H9 (cell line): ENCODE measurements at regions not wholly inside any gene's neighbourhood (a gene's known extent, or its start where the extent isn't known, plus 50 kb on each side); places are given as distances from the start of the nearest gene placed in this dataset.

Experiments
- DNase-seq: peaks from one replicate; pipeline ENCODE4 v3.0.0-alpha.2; 2017
- H2AFZ ChIP-seq: one replicate; pipeline ENCODE4 v1.6.1; 2013; ENCODE audit warnings: mild to moderate bottlenecking, low read length, control low read depth, moderate library complexity
- H2AK5ac ChIP-seq: 2 replicates; pipeline ENCODE4 v1.6.1; 2013; ENCODE audit warnings: low read length, control low read depth, mixed read lengths; ENCODE audit not compliant: insufficient read length
- H2BK120ac ChIP-seq: one replicate; pipeline ENCODE4 v1.6.1; 2013; ENCODE audit warnings: low read depth, mild to moderate bottlenecking, low read length, control low read depth, inconsistent platforms; ENCODE audit not compliant: poor library complexity, severe bottlenecking
- H2BK12ac ChIP-seq: 2 replicates; pipeline ENCODE4 v1.6.1; 2013; ENCODE audit warnings: low read length, control low read depth, mixed read lengths, low read depth; ENCODE audit not compliant: insufficient read length
- H2BK15ac ChIP-seq: 2 replicates; pipeline ENCODE4 v1.6.1; 2013; ENCODE audit warnings: low read depth, low read length, control low read depth
- H2BK20ac ChIP-seq: one replicate; pipeline ENCODE4 v1.6.1; 2013; ENCODE audit warnings: low read depth, mild to moderate bottlenecking, low read length, control low read depth, inconsistent platforms; ENCODE audit not compliant: poor library complexity, severe bottlenecking
- H2BK5ac ChIP-seq: 2 replicates; pipeline ENCODE4 v1.6.1; 2013; ENCODE audit warnings: low read length, control low read depth, mixed read lengths; ENCODE audit not compliant: insufficient read length
- H3K14ac ChIP-seq: 2 replicates; pipeline ENCODE4 v1.6.1; 2013; ENCODE audit warnings: low read length, control low read depth; ENCODE audit not compliant: insufficient read depth
- H3K18ac ChIP-seq: 2 replicates; pipeline ENCODE4 v1.6.1; 2013; ENCODE audit warnings: low read depth, mild to moderate bottlenecking, mixed read lengths, low read length, control low read depth; ENCODE audit not compliant: insufficient read length
- H3K23ac ChIP-seq: 2 replicates; pipeline ENCODE4 v1.6.1; 2013; ENCODE audit warnings: low read length, control low read depth, mixed read lengths, low read depth; ENCODE audit not compliant: insufficient read length
- H3K23me2 ChIP-seq: 2 replicates; pipeline ENCODE4 v1.6.1; 2013; ENCODE audit warnings: low read depth, mild to moderate bottlenecking, mixed read lengths, low read length, control low read depth; ENCODE audit not compliant: insufficient read length, poor library complexity, severe bottlenecking
- H3K27ac ChIP-seq: 2 replicates; pipeline ENCODE4 v1.5.1; 2013; ENCODE audit warnings: low read length, control low read depth, mixed read lengths, low read depth; ENCODE audit not compliant: insufficient read length
- H3K27me3 ChIP-seq: 2 replicates; pipeline ENCODE4 v1.6.1; 2013; ENCODE audit warnings: low read length, control low read depth, inconsistent platforms; ENCODE audit not compliant: insufficient read depth
- H3K4ac ChIP-seq: 2 replicates; pipeline ENCODE4 v1.6.1; 2013; ENCODE audit warnings: low read depth, mild to moderate bottlenecking, control low read depth, inconsistent platforms, low read length, moderate library complexity
- H3K4me1 ChIP-seq: 2 replicates; pipeline ENCODE4 v1.6.1; 2013; ENCODE audit warnings: low read length, control low read depth, inconsistent platforms; ENCODE audit not compliant: insufficient read depth
- H3K4me2 ChIP-seq: 2 replicates; pipeline ENCODE4 v1.6.1; 2013; ENCODE audit warnings: low read length, control low read depth, mixed read lengths; ENCODE audit not compliant: insufficient read length, insufficient read depth
- H3K56ac ChIP-seq: 2 replicates; pipeline ENCODE4 v1.6.1; 2013; ENCODE audit warnings: low read depth, mild to moderate bottlenecking, mixed read lengths, low read length, control low read depth; ENCODE audit not compliant: insufficient read length
- H3K79me1 ChIP-seq: 2 replicates; pipeline ENCODE4 v1.6.1; 2013; ENCODE audit warnings: low read depth, mild to moderate bottlenecking, moderate library complexity, low read length, control low read depth, inconsistent platforms; ENCODE audit not compliant: insufficient read depth, poor library complexity, severe bottlenecking
- H3K79me2 ChIP-seq: 2 replicates; pipeline ENCODE4 v1.6.1; 2013; ENCODE audit warnings: low read length, control low read depth, inconsistent platforms; ENCODE audit not compliant: insufficient read depth
- H3K9ac ChIP-seq: 2 replicates; pipeline ENCODE4 v1.6.1; 2013; ENCODE audit warnings: low read length, control low read depth, mixed read lengths; ENCODE audit not compliant: insufficient read length; ENCODE audit errors: extremely low read depth
- H3K9me3 ChIP-seq: one replicate; pipeline ENCODE4 v1.6.1; 2013; ENCODE audit warnings: low read depth, low read length, inconsistent platforms; ENCODE audit not compliant: control insufficient read depth
- H3T11ph ChIP-seq: one replicate; pipeline ENCODE4 v1.6.1; 2013; ENCODE audit warnings: mild to moderate bottlenecking, low read length, control low read depth, inconsistent platforms
- H4K20me1 ChIP-seq: one replicate; pipeline ENCODE4 v1.6.1; 2013; ENCODE audit not compliant: control insufficient read depth, insufficient read length, insufficient read depth
- H4K5ac ChIP-seq: 2 replicates; pipeline ENCODE4 v1.6.1; 2013; ENCODE audit warnings: low read depth, mild to moderate bottlenecking, mixed read lengths, low read length, control low read depth; ENCODE audit not compliant: insufficient read length
- H4K8ac ChIP-seq: replicated peaks from 2 replicates; pipeline ENCODE4 v1.6.1; 2013; ENCODE audit warnings: low read length, control low read depth, mixed read lengths, low read depth; ENCODE audit not compliant: insufficient read length
- H4K91ac ChIP-seq: 2 replicates; pipeline ENCODE4 v1.6.1; 2013; ENCODE audit warnings: low read depth, mild to moderate bottlenecking, moderate library complexity, mixed read lengths, low read length, control low read depth; ENCODE audit not compliant: insufficient read length
- H3K27ac Mint-ChIP-seq, 3 experiments: 2 replicates in 2 of 3; 3 replicates in 1 of 3; pipeline ENCODE4 v1.8.0; 2020 to 2021; ENCODE audit warnings: mixed read lengths in 3 of 3, mild to moderate bottlenecking in 1 of 3, moderate library complexity in 1 of 3
- H3K27me3 Mint-ChIP-seq: 2 replicates; pipeline ENCODE4 v1.8.0; 2021; ENCODE audit warnings: low read depth, mild to moderate bottlenecking, moderate library complexity, mixed read lengths
- H3K36me3 Mint-ChIP-seq, 3 experiments: 2 replicates in 2 of 3; 3 replicates in 1 of 3; pipeline ENCODE4 v1.8.0; 2020 to 2021; ENCODE audit warnings: low read depth in 3 of 3, mixed read lengths in 3 of 3; ENCODE audit not compliant: insufficient read depth in 1 of 3
- H3K4me1 Mint-ChIP-seq, 2 experiments: 2 replicates each; pipeline ENCODE4 v1.8.0; 2020; ENCODE audit warnings: mixed read lengths in 2 of 2
- H3K4me3 Mint-ChIP-seq, 2 experiments: 2 replicates in 1 of 2; 3 replicates in 1 of 2; pipeline ENCODE4 v1.8.0; 2020 to 2021; ENCODE audit warnings: mild to moderate bottlenecking in 2 of 2, mixed read lengths in 2 of 2, moderate library complexity in 1 of 2
- H3K9me3 Mint-ChIP-seq, 2 experiments: 2 replicates in 1 of 2; 3 replicates in 1 of 2; pipeline ENCODE4 v1.8.0; 2020; ENCODE audit warnings: mild to moderate bottlenecking in 2 of 2, mixed read lengths in 2 of 2, moderate library complexity in 1 of 2
- WGBS: extraction: QIAGEN DNeasy Blood & Tissue Kit; methylation state at CpG from one replicate; pipeline ENCODE4 v1.1.7; 2013; ENCODE audit warnings: missing lambda C conversion rate, low lambda C conversion rate, mixed read lengths; ENCODE audit not compliant: insufficient read length; ENCODE audit errors: extremely low coverage; 5-methylcytosine and 5-hydroxymethylcytosine counted together
- TF ChIP-seq, protein P1 (sequence below): fragments of 200-600 bp; sonication (generic); conservative IDR thresholded peaks from 3 replicates; pipeline ENCODE4 v1.8.0; 2021; ENCODE audit warnings: antibody characterized with exemption, mild to moderate bottlenecking

DNA sequence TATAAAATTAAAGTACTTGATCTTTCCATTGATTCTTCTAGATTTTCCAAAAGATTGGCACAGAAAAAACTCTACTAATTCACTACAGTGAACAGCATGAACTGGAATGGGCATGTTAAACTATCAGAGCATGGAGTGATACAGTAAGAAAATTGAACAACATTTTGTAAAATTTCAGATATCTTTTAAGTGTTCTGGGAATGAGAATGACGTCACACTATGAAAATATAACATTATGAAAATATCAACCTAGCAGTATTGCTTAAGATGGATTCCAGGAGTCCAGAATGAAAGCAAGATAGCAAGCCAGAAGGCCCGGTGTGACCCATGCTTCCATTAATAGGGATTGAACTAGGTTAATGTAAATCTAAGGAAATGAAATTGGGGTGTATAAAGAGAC is 319.9 kb downstream of the GABRG1 start:
- no peak overlapping the region for H4K5ac ChIP-seq
- H4K91ac ChIP-seq = no peak overlapping the region
- H3K27ac ChIP-seq = no peak overlapping the region
- H3K9ac ChIP-seq = no peak overlapping the region
- no peak overlapping the region for H2BK15ac ChIP-seq
- WGBS = no CpG with 5 or more reads among the region's 2 CpGs
- Mint-ChIP-seq H3K4me3 (no peak overlapping the region), H3K27me3 (no peaks in the 10 kb centered on the region; the same call in none of the 2 replicates), H3K27ac (no peak overlapping the region), H3K4me1 (no peaks in the 10 kb centered on the region), H3K9me3 (peaks cover 0 to 3% of the 10 kb centered on the region in 2 experiments; a peak in 2 of 5 replicates), H3K36me3 (no peaks in the 10 kb centered on the region)
- TF ChIP-seq, protein P1, sequence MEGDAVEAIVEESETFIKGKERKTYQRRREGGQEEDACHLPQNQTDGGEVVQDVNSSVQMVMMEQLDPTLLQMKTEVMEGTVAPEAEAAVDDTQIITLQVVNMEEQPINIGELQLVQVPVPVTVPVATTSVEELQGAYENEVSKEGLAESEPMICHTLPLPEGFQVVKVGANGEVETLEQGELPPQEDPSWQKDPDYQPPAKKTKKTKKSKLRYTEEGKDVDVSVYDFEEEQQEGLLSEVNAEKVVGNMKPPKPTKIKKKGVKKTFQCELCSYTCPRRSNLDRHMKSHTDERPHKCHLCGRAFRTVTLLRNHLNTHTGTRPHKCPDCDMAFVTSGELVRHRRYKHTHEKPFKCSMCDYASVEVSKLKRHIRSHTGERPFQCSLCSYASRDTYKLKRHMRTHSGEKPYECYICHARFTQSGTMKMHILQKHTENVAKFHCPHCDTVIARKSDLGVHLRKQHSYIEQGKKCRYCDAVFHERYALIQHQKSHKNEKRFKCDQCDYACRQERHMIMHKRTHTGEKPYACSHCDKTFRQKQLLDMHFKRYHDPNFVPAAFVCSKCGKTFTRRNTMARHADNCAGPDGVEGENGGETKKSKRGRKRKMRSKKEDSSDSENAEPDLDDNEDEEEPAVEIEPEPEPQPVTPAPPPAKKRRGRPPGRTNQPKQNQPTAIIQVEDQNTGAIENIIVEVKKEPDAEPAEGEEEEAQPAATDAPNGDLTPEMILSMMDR = no peak
- no peak overlapping the region for H2AK5ac ChIP-seq
- H3K79me2 ChIP-seq = no peaks in the 10 kb centered on the region
- no peak overlapping the region for H3T11ph ChIP-seq
- no peaks in the 10 kb centered on the region for H3K9me3 ChIP-seq
- H3K18ac ChIP-seq = no peak overlapping the region
- H3K23me2 ChIP-seq = no peaks in the 10 kb centered on the region
- H3K4ac ChIP-seq = no peak overlapping the region
- no peak overlapping the region for H2BK120ac ChIP-seq
- no peak overlapping the region for H3K56ac ChIP-seq
- no peak for DNase-seq
- H4K8ac ChIP-seq = no peak overlapping the region
- H2BK12ac ChIP-seq = no peak overlapping the region
- no peaks in the 10 kb centered on the region for H3K27me3 ChIP-seq
- no peak overlapping the region for H2AFZ ChIP-seq
- H3K4me1 ChIP-seq = no peaks in the 10 kb centered on the region
- no peak overlapping the region for H2BK20ac ChIP-seq
- H3K23ac ChIP-seq = no peak overlapping the region
- no peaks in the 10 kb centered on the region for H4K20me1 ChIP-seq
- H3K14ac ChIP-seq = no peak overlapping the region
- no peak overlapping the region for H3K4me2 ChIP-seq
- H3K79me1 ChIP-seq = no peaks in the 10 kb centered on the region
- no peak overlapping the region for H2BK5ac ChIP-seq
